Nephron progenitor cell (in vitro differentiated cells): ENCODE measurements at regions not wholly inside any gene's neighbourhood (a gene's known extent, or its start where the extent isn't known, plus 50 kb on each side); places are given as distances from the start of the nearest gene placed in this dataset.
"Not testable (repeated sequence)": the region's sequence is repeated elsewhere in the genome, so short reads cannot be mapped to it uniquely, and the experiment has no call there.

Experiments
- DNase-seq: peaks from one replicate; pipeline ENCODE4 v3.0.0; 2021
- H3K27ac Mint-ChIP-seq: 2 replicates; pipeline ENCODE4 v1.8.0; 2021; ENCODE audit warnings: mild to moderate bottlenecking, moderate library complexity, mixed read lengths
- H3K27me3 Mint-ChIP-seq: 2 replicates; pipeline ENCODE4 v1.8.0; 2021; ENCODE audit warnings: mild to moderate bottlenecking, low read depth, mixed read lengths; ENCODE audit not compliant: poor library complexity
- H3K36me3 Mint-ChIP-seq: 2 replicates; pipeline ENCODE4 v1.8.0; 2021; ENCODE audit warnings: low read depth, mixed read lengths
- H3K4me1 Mint-ChIP-seq: 2 replicates; pipeline ENCODE4 v1.8.0; 2021; ENCODE audit warnings: mixed read lengths
- H3K4me3 Mint-ChIP-seq: 2 replicates; pipeline ENCODE4 v1.8.0; 2021; ENCODE audit warnings: mild to moderate bottlenecking, moderate library complexity, mixed read lengths
- H3K9me3 Mint-ChIP-seq: 2 replicates; pipeline ENCODE4 v1.8.0; 2021; ENCODE audit warnings: mild to moderate bottlenecking, moderate library complexity, mixed read lengths
- CTCF ChIP-seq: fragments of 200-600 bp; sonication (generic); IDR thresholded peaks from 2 replicates; pipeline ENCODE4 v1.5.0; 2021; ENCODE audit warnings: antibody characterized with exemption

GRCh38 chr4:8722556-8722955, 130.0 kb downstream of the CPZ start:
- Mint-ChIP-seq H3K4me1 (peaks cover 24% of the 10 kb centered on the region), H3K4me3 (no peak overlapping the region), H3K27me3 (peaks cover 23% of the 10 kb centered on the region), H3K36me3 (no peaks in the 10 kb centered on the region), H3K9me3 (peaks cover 13% of the 10 kb centered on the region), H3K27ac (no peak overlapping the region)
- TF ChIP-seq CTCF = no peak
- DNase-seq = no peak

- DNase-seq = no peak
- Mint-ChIP-seq H3K4me1 (peaks cover 15% of the 10 kb centered on the region), H3K9me3 (peaks cover 13% of the 10 kb centered on the region), H3K27ac (no peak overlapping the region), H3K27me3 (peaks cover 30% of the 10 kb centered on the region), H3K4me3 (no peak overlapping the region), H3K36me3 (no peaks in the 10 kb centered on the region)
- no peak for TF ChIP-seq CTCF
Observed at GRCh38 chr4:8721621-8722020, 129.1 kb downstream of the CPZ start.

GRCh38 chr4:8719421-8719820, 126.9 kb downstream of the CPZ start:
- peaks cover 24% of the 10 kb centered on the region for H3K27me3 Mint-ChIP-seq
- no peak for DNase-seq
- no peak overlapping the region for H3K4me3 Mint-ChIP-seq
- H3K4me1 Mint-ChIP-seq = peaks cover 6% of the 10 kb centered on the region
- peaks cover 23% of the 10 kb centered on the region for H3K9me3 Mint-ChIP-seq
- no peak overlapping the region for H3K27ac Mint-ChIP-seq
- no peaks in the 10 kb centered on the region for H3K36me3 Mint-ChIP-seq
- TF ChIP-seq CTCF = no peak

- not testable (repeated sequence) for H3K4me3 Mint-ChIP-seq, H3K36me3 Mint-ChIP-seq, H3K4me1 Mint-ChIP-seq, H3K27ac Mint-ChIP-seq, DNase-seq
- H3K9me3 Mint-ChIP-seq = peaks cover 37% of the 10 kb centered on the region
- H3K27me3 Mint-ChIP-seq = peaks cover 24% of the 10 kb centered on the region
Observed at GRCh38 chr4:8717470-8717869, 124.9 kb downstream of the CPZ start.

GRCh38 chr4:8710946-8711345, 118.4 kb downstream of the CPZ start:
- Mint-ChIP-seq H3K9me3 (peaks cover 32% of the 10 kb centered on the region), H3K4me3 (no peak overlapping the region), H3K27ac (no peak overlapping the region), H3K36me3 (peaks cover 9% of the 10 kb centered on the region), H3K27me3 (peaks cover 17% of the 10 kb centered on the region), H3K4me1 (peaks cover 33% of the 10 kb centered on the region)
- DNase-seq = no peak
- no peak for TF ChIP-seq CTCF

GRCh38 chr4:8710416-8710815, 117.9 kb downstream of the CPZ start:
- peaks cover 17% of the 10 kb centered on the region for H3K27me3 Mint-ChIP-seq
- no peak overlapping the region for H3K27ac Mint-ChIP-seq
- no peak for TF ChIP-seq CTCF
- peaks cover 9% of the 10 kb centered on the region for H3K36me3 Mint-ChIP-seq
- peaks cover 29% of the 10 kb centered on the region for H3K9me3 Mint-ChIP-seq
- peaks cover 38% of the 10 kb centered on the region for H3K4me1 Mint-ChIP-seq
- H3K4me3 Mint-ChIP-seq = no peak overlapping the region
- DNase-seq = no peak
